Epithelial cell of esophagus (primary cell): ENCODE measurements at regions not wholly inside any gene's neighbourhood (a gene's known extent, or its start where the extent isn't known, plus 50 kb on each side); places are given as distances from the start of the nearest gene placed in this dataset.
A peak's percentile ranks its signal among the peaks of the same experiment; 100 is the strongest.
"Not testable (repeated sequence)": the region's sequence is repeated elsewhere in the genome, so short reads cannot be mapped to it uniquely, and the experiment has no call there.

Experiments
- DNase-seq: peaks from one replicate; pipeline ENCODE4 v3.0.0; 2010; ENCODE audit warnings: low read depth
- H3K4me3 ChIP-seq: 2 replicates; pipeline ENCODE4 v1.5.1; 2011; ENCODE audit warnings: mild to moderate bottlenecking, low read length, control low read depth
- CTCF ChIP-seq: IDR thresholded peaks from 2 replicates; pipeline ENCODE4 v1.5.1; 2011; ENCODE audit warnings: low read depth, mild to moderate bottlenecking, low read length, control low read depth, inconsistent platforms; ENCODE audit not compliant: insufficient read depth; ENCODE audit errors: missing control alignments

- no peak overlapping the region for H3K4me3 ChIP-seq
- TF ChIP-seq CTCF: no peak
- DNase-seq: peak; percentile 84
Measured at GRCh38 chr13:89401264-89401675, 1730.1 kb downstream of the SLITRK5 start.

- TF ChIP-seq CTCF: no peak
- no peak for DNase-seq
- H3K4me3 ChIP-seq: no peak overlapping the region
Measured at GRCh38 chr13:89402211-89402610, 1731.0 kb downstream of the SLITRK5 start.

GRCh38 chr13:89406096-89406495 is 1734.9 kb downstream of the SLITRK5 start:
- not testable (repeated sequence) for H3K4me3 ChIP-seq, DNase-seq

- peak; percentile 4 for DNase-seq
- no peak overlapping the region for H3K4me3 ChIP-seq
- no peak for TF ChIP-seq CTCF
Measured at GRCh38 chr13:89407357-89407756, 1736.2 kb downstream of the SLITRK5 start.

- no peak for DNase-seq
- no peak for TF ChIP-seq CTCF
Measured at GRCh38 chr13:89432997-89433396, 1761.8 kb downstream of the SLITRK5 start.

GRCh38 chr13:89434624-89435023 is 1763.5 kb downstream of the SLITRK5 start:
- peak; percentile 37 for TF ChIP-seq CTCF
- peak; percentile 50 for DNase-seq
- not testable (repeated sequence) for H3K4me3 ChIP-seq

More at GRCh38 chr13:89432997-89433396, 1761.8 kb downstream of the SLITRK5 start:
- no peak overlapping the region for H3K4me3 ChIP-seq

- no peak overlapping the region for H3K4me3 ChIP-seq
- TF ChIP-seq CTCF: no peak
- peak; percentile 50 for DNase-seq
Measured at GRCh38 chr13:89454681-89455080, 1783.5 kb downstream of the SLITRK5 start.
